IMR-90 (cell line): ENCODE measurements at regions not wholly inside any gene's neighbourhood (a gene's known extent, or its start where the extent isn't known, plus 50 kb on each side); places are given as distances from the start of the nearest gene placed in this dataset.

ENCODE experiments used
- ATAC-seq: fragments of 200-7000 bp; cut with Tn5 transposase; 2 replicates; pipeline ENCODE4 v1.9.1; 2020; ENCODE audit warnings: low read depth, mild to moderate bottlenecking, moderate library complexity
- BruUV-seq: library from RNA; stranded (reverse); fragments of 400-500 nt; replicated peaks from 2 replicates; lab custom pipeline; 2021; lab: Mats Ljungman, UMichigan
- CTCF ChIA-PET: fragments of 300-600 bp; formaldehyde crosslinking; extraction: SDS; loops from one replicate; lab custom pipeline; 2021; ENCODE audit warnings: antibody characterized with exemption; lab: Yijun Ruan, JAX
- POLR2A ChIA-PET: fragments of 300-600 bp; sonication (Branson Sonifier 250); formaldehyde crosslinking; loops from one replicate; lab custom pipeline; 2022; ENCODE audit warnings: antibody characterized with exemption; ENCODE audit not compliant: unreplicated experiment; lab: Charles Lee
- DNase-seq: peaks from one replicate; pipeline ENCODE4 v3.0.0; 2013
- H2AFZ ChIP-seq: replicated peaks from 2 replicates; pipeline ENCODE3; 2013; ENCODE audit warnings: low read length, mild to moderate bottlenecking; ENCODE audit not compliant: poor library complexity
- H2AK5ac ChIP-seq: 2 replicates; pipeline ENCODE4 v1.6.1; 2013; ENCODE audit warnings: low read depth, low read length, inconsistent platforms
- H2AK9ac ChIP-seq: replicated peaks from 2 replicates; pipeline ENCODE3; 2013; ENCODE audit warnings: mild to moderate bottlenecking, low read depth, low read length, moderate library complexity; ENCODE audit not compliant: poor library complexity
- H2BK120ac ChIP-seq: 2 replicates; pipeline ENCODE4 v1.6.1; 2013; ENCODE audit warnings: low read depth, low read length, inconsistent platforms
- H2BK15ac ChIP-seq: 3 replicates; pipeline ENCODE4 v1.6.1; 2013; ENCODE audit warnings: low read depth, low read length, inconsistent platforms
- H2BK20ac ChIP-seq: 2 replicates; pipeline ENCODE4 v1.6.1; 2013; ENCODE audit warnings: low read depth, mild to moderate bottlenecking, inconsistent platforms, low read length, moderate library complexity
- H2BK5ac ChIP-seq: 2 replicates; pipeline ENCODE4 v1.6.1; 2013; ENCODE audit warnings: mild to moderate bottlenecking, low read depth, low read length, inconsistent platforms; ENCODE audit not compliant: poor library complexity, severe bottlenecking
- H3K14ac ChIP-seq: replicated peaks from 2 replicates; pipeline ENCODE4 v1.6.1; 2013; ENCODE audit warnings: low read depth, low read length, inconsistent platforms
- H3K18ac ChIP-seq: 2 replicates; pipeline ENCODE4 v1.6.1; 2013; ENCODE audit warnings: low read depth, low read length, control low read depth
- H3K23ac ChIP-seq: 2 replicates; pipeline ENCODE4 v1.6.1; 2013; ENCODE audit warnings: low read depth, low read length, inconsistent platforms
- H3K27ac ChIP-seq: 2 replicates; pipeline ENCODE4 v1.5.1; 2013; ENCODE audit warnings: mild to moderate bottlenecking, control low read depth, low read length; ENCODE audit not compliant: insufficient read depth
- H3K27me3 ChIP-seq: 2 replicates; pipeline ENCODE4 v1.6.1; 2013; ENCODE audit warnings: low read length; ENCODE audit not compliant: control insufficient read depth, insufficient read depth
- H3K36me3 ChIP-seq: 2 replicates; pipeline ENCODE4 v1.6.1; 2013; ENCODE audit warnings: low read length, mixed read lengths; ENCODE audit not compliant: control insufficient read depth, insufficient read depth
- H3K4ac ChIP-seq: 2 replicates; pipeline ENCODE4 v1.6.1; 2013; ENCODE audit warnings: low read depth, low read length, inconsistent platforms
- H3K4me1 ChIP-seq: 2 replicates; pipeline ENCODE4 v1.6.1; 2013; ENCODE audit warnings: low read length, mixed read lengths; ENCODE audit not compliant: control insufficient read depth, insufficient read depth
- H3K4me2 ChIP-seq: 2 replicates; pipeline ENCODE4 v1.6.1; 2013; ENCODE audit warnings: low read depth, mild to moderate bottlenecking, control low read depth, low read length, moderate library complexity
- H3K4me3 ChIP-seq: 2 replicates; pipeline ENCODE4 v1.5.1; 2013; ENCODE audit warnings: low read depth, mild to moderate bottlenecking, control low read depth, low read length, moderate library complexity; ENCODE audit not compliant: insufficient read depth
- H3K56ac ChIP-seq: 2 replicates; pipeline ENCODE4 v1.6.1; 2013; ENCODE audit warnings: low read length, inconsistent platforms; ENCODE audit not compliant: insufficient read depth; ENCODE audit errors: extremely low read depth
- H3K79me1 ChIP-seq, 2 experiments: 2 replicates each; pipeline ENCODE4 v1.6.1; 2013; ENCODE audit warnings: low read length in 2 of 2, inconsistent platforms in 1 of 2, low read depth in 1 of 2
- H3K9ac ChIP-seq: 2 replicates; pipeline ENCODE4 v1.6.1; 2013; ENCODE audit warnings: low read depth, low read length, control low read depth
- H3K9me1 ChIP-seq: 2 replicates; pipeline ENCODE4 v1.6.1; 2013; ENCODE audit warnings: low read length, inconsistent platforms; ENCODE audit not compliant: insufficient read depth
- H3K9me3 ChIP-seq: 2 replicates; pipeline ENCODE4 v1.6.1; 2013; ENCODE audit warnings: low read length; ENCODE audit not compliant: control insufficient read depth, insufficient read depth
- H4K20me1 ChIP-seq: 2 replicates; pipeline ENCODE4 v1.6.1; 2013; ENCODE audit warnings: low read length, inconsistent platforms; ENCODE audit not compliant: insufficient read depth
- H4K5ac ChIP-seq: 2 replicates; pipeline ENCODE4 v1.6.1; 2013; ENCODE audit warnings: mild to moderate bottlenecking, low read depth, low read length, control low read depth
- H4K8ac ChIP-seq, 2 experiments: 2 replicates each; pipeline ENCODE4 v1.6.1; 2013; ENCODE audit warnings: low read depth in 2 of 2, low read length in 2 of 2, control low read depth in 1 of 2, inconsistent platforms in 1 of 2
- H4K91ac ChIP-seq: 2 replicates; pipeline ENCODE4 v1.6.1; 2013; ENCODE audit warnings: low read depth, low read length, inconsistent platforms; ENCODE audit not compliant: insufficient read depth
- CHD1 ChIP-seq: IDR thresholded peaks from 2 replicates; pipeline ENCODE4 v1.6.1; 2012; ENCODE audit warnings: low read depth, low read length, improper control_type of control experiment
- ELK1 ChIP-seq: fragments of 150-350 bp; IDR thresholded peaks from 2 replicates; pipeline ENCODE4 v1.6.1; 2016; ENCODE audit warnings: low read depth, mild to moderate bottlenecking, low read length, moderate library complexity, borderline replicate concordance
- MAFK ChIP-seq: IDR thresholded peaks from 2 replicates; pipeline ENCODE4 v1.6.1; 2012; ENCODE audit warnings: low read depth, low read length, improper control_type of control experiment
- MXI1 ChIP-seq: IDR thresholded peaks from 2 replicates; pipeline ENCODE4 v1.6.1; 2012; ENCODE audit warnings: low read depth, mild to moderate bottlenecking, low read length, moderate library complexity, borderline replicate concordance
- RCOR1 ChIP-seq: IDR thresholded peaks from 2 replicates; pipeline ENCODE4 v1.6.1; 2012; ENCODE audit warnings: mild to moderate bottlenecking, low read length, improper control_type of control experiment; ENCODE audit not compliant: insufficient replicate concordance
- USF2 ChIP-seq: fragments of 150-350 bp; IDR thresholded peaks from 2 replicates; pipeline ENCODE4 v1.6.1; 2017; ENCODE audit warnings: mild to moderate bottlenecking, antibody characterized with exemption, low read length, low read depth
- WGBS, 2 experiments: methylation state at CpG; one replicate each; pipeline versions ENCODE4 v1.1.5 to v1.1.7; 2013; ENCODE audit warnings: missing lambda C conversion rate in 2 of 2; ENCODE audit not compliant: insufficient read length in 1 of 2; ENCODE audit errors: extremely low coverage in 2 of 2; 5-methylcytosine and 5-hydroxymethylcytosine counted together
- dilution Hi-C: fragments of 300-500 bp; cut with HindIII; formaldehyde crosslinking; loops from one replicate; pipeline ENCODE4 v1.14.3; 2018; ENCODE audit warnings: low sequenced_read_pairs; ENCODE audit not compliant: unreplicated experiment
- in situ Hi-C: fragments of 300-500 bp; cut with MboI; formaldehyde crosslinking; loops from 3 replicates; pipeline ENCODE4 v1.14.3; 2019; ENCODE audit warnings: low sequenced_read_pairs, inconsistent platforms, mixed read lengths
- intact Hi-C: fragments of 100-400 bp; cut with micrococcal nuclease; formaldehyde crosslinking; loops from 2 replicates; pipeline ENCODE4 v1.10.0; 2022

- no peaks in the 10 kb centered on the region for H3K27me3 ChIP-seq
- H4K20me1 ChIP-seq: no peaks in the 10 kb centered on the region
- H3K4me2 ChIP-seq: no peak overlapping the region
- H2BK20ac ChIP-seq: no peak overlapping the region
- H3K9me1 ChIP-seq: no peaks in the 10 kb centered on the region
- in situ Hi-C loops (no loop called here), dilution Hi-C loops (no loop called here), intact Hi-C loops (no loop called here)
- H2BK15ac ChIP-seq: no peak overlapping the region
- H3K23ac ChIP-seq: no peak overlapping the region
- H3K18ac ChIP-seq: no peak overlapping the region
- ATAC-seq (no peak), DNase-seq (peak; percentile 32)
- H3K9ac ChIP-seq: no peak overlapping the region
- no TSS peak for BruUV-seq
- H3K4me3 ChIP-seq: no peak overlapping the region
- no peak overlapping the region for H3K4ac ChIP-seq
- CTCF ChIA-PET: no interaction called here
- no peak overlapping the region for H3K56ac ChIP-seq
- no peak overlapping the region for H4K8ac ChIP-seq
- H2AK9ac ChIP-seq: no peak overlapping the region
- H3K27ac ChIP-seq: no peak overlapping the region
- no peak overlapping the region for H2AFZ ChIP-seq
- H4K5ac ChIP-seq: no peak overlapping the region
- no peaks in the 10 kb centered on the region for H3K79me1 ChIP-seq
- H2AK5ac ChIP-seq: no peak overlapping the region
- no peak overlapping the region for H3K14ac ChIP-seq
- no CpG with 5 or more reads among the region's 2 CpGs for WGBS, 2 experiments
- TF ChIP-seq USF2 (no peak), MAFK (no peak), ELK1 (no peak), MXI1 (no peak), RCOR1 (no peak), CHD1 (no peak)
- H4K91ac ChIP-seq: no peak overlapping the region
- no peak overlapping the region for H2BK120ac ChIP-seq
- no peaks in the 10 kb centered on the region for H3K4me1 ChIP-seq
- POLR2A ChIA-PET: no interaction called here
- no peaks in the 10 kb centered on the region; the same call in 1 of the 2 replicates for H3K9me3 ChIP-seq
- H2BK5ac ChIP-seq: no peak overlapping the region
- no peaks in the 10 kb centered on the region for H3K36me3 ChIP-seq
Measured at GRCh38 chr4:82017680-82018079, 356.1 kb downstream of the HNRNPD start.
